Epithelial cell of esophagus (primary cell): ENCODE measurements at regions not wholly inside any gene's neighbourhood (a gene's known extent, or its start where the extent isn't known, plus 50 kb on each side); places are given as distances from the start of the nearest gene placed in this dataset.

Experiments used
- DNase-seq: peaks from one replicate; pipeline ENCODE4 v3.0.0; 2010; ENCODE audit warnings: low read depth
- H3K4me3 ChIP-seq: 2 replicates; pipeline ENCODE4 v1.5.1; 2011; ENCODE audit warnings: mild to moderate bottlenecking, low read length, control low read depth
- TF ChIP-seq, protein P1 (sequence below): IDR thresholded peaks from 2 replicates; pipeline ENCODE4 v1.5.1; 2011; ENCODE audit warnings: low read depth, mild to moderate bottlenecking, low read length, control low read depth, inconsistent platforms; ENCODE audit not compliant: insufficient read depth; ENCODE audit errors: missing control alignments

DNA sequence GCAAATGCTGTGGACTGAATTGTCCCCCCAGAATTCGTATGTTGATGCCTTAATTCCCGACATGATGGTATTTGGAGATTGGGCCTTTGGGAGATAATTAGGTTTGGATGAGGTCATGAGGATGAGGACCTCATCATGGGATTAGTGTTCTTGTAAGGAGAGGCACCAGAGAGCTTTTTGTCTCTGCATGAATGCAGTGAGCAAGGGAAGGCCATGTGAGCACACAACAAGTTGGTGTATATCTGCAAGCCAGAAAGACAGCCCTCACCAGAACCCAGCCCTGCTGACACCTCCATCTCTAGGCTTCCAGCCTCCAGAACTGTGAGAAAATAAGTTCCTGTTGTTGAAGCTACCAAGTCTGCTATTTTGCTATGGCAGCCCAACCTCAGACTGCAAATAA lies 51.9 kb upstream of the SMCO2 start:
- TF ChIP-seq, protein P1, sequence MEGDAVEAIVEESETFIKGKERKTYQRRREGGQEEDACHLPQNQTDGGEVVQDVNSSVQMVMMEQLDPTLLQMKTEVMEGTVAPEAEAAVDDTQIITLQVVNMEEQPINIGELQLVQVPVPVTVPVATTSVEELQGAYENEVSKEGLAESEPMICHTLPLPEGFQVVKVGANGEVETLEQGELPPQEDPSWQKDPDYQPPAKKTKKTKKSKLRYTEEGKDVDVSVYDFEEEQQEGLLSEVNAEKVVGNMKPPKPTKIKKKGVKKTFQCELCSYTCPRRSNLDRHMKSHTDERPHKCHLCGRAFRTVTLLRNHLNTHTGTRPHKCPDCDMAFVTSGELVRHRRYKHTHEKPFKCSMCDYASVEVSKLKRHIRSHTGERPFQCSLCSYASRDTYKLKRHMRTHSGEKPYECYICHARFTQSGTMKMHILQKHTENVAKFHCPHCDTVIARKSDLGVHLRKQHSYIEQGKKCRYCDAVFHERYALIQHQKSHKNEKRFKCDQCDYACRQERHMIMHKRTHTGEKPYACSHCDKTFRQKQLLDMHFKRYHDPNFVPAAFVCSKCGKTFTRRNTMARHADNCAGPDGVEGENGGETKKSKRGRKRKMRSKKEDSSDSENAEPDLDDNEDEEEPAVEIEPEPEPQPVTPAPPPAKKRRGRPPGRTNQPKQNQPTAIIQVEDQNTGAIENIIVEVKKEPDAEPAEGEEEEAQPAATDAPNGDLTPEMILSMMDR: no peak
- H3K4me3 ChIP-seq: no peak overlapping the region
- no peak for DNase-seq

DNA sequence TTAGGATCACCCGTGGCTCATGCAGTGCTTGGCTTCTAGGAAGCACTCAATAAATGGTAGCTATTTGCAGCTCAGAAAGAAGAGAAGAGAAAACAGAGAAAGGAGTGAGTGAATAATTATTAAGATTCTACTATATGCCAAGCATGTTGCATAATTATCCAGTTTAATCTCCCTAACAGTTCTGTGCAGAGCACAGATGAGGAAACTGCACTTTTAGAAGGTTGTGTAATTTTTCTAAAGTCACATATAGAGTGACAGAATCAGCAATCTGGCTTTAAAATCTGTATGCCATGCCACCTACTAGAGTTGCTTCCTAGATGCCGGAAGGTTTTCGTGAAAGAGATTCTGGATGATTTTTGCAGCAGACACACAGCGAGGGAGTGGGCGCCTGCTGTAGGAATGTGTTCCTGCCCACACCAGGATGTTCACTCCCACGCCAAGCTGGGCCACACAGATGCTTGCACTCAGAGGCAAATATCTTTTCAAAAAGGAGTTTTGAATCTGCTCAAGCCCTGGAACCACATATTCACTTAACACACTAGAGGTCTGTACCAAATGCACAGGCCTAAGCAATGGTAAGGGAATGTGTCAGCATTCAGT lies 50.2 kb upstream of the SMCO2 start:
- DNase-seq: no peak
- H3K4me3 ChIP-seq: no peak overlapping the region
- TF ChIP-seq, protein P1: no peak
